PFSK-1 (cell line): ENCODE measurements at regions not wholly inside any gene's neighbourhood (a gene's known extent, or its start where the extent isn't known, plus 50 kb on each side); places are given as distances from the start of the nearest gene placed in this dataset.

Experiments
- FOXP2 ChIP-seq: optimal IDR thresholded peaks from 2 replicates; pipeline ENCODE3; 2011; ENCODE audit warnings: borderline replicate concordance, control low read depth, inconsistent platforms; ENCODE audit not compliant: insufficient read depth; ENCODE audit errors: extremely low read length, extremely low read depth
- POLR2AphosphoS5 ChIP-seq: IDR thresholded peaks from 2 replicates; pipeline ENCODE4 v1.6.1; 2012; ENCODE audit warnings: low read depth, mild to moderate bottlenecking, control low read depth, low read length, moderate library complexity
- SIN3A ChIP-seq: IDR thresholded peaks from 2 replicates; pipeline ENCODE4 v1.6.1; 2012; ENCODE audit warnings: mild to moderate bottlenecking, low read length, moderate library complexity, borderline replicate concordance; ENCODE audit not compliant: insufficient read depth
- TAF1 ChIP-seq: IDR thresholded peaks from 2 replicates; pipeline ENCODE4 v1.6.1; 2012; ENCODE audit warnings: low read length, control low read depth, borderline replicate concordance; ENCODE audit not compliant: insufficient read depth
- TF ChIP-seq, protein P1 (sequence below), 2 experiments: IDR thresholded peaks; 2 replicates each; pipeline versions ENCODE4 v1.6.1 to v1.8.0; 2011 to 2012; ENCODE audit warnings: low read depth in 2 of 2, low read length in 2 of 2, control low read depth in 1 of 2, inconsistent platforms in 1 of 2, mild to moderate bottlenecking in 1 of 2, moderate library complexity in 1 of 2; ENCODE audit not compliant: insufficient read depth in 1 of 2

GRCh38 chr22:22703203-22703570 lies 58.8 kb downstream of the GGTLC2 start:
- TF ChIP-seq SIN3A (no peak), POLR2AphosphoS5 (no peak)

- TF ChIP-seq POLR2AphosphoS5 (no peak), FOXP2 (no peak), TAF1 (no peak), SIN3A (no peak)
- TF ChIP-seq, protein P1, sequence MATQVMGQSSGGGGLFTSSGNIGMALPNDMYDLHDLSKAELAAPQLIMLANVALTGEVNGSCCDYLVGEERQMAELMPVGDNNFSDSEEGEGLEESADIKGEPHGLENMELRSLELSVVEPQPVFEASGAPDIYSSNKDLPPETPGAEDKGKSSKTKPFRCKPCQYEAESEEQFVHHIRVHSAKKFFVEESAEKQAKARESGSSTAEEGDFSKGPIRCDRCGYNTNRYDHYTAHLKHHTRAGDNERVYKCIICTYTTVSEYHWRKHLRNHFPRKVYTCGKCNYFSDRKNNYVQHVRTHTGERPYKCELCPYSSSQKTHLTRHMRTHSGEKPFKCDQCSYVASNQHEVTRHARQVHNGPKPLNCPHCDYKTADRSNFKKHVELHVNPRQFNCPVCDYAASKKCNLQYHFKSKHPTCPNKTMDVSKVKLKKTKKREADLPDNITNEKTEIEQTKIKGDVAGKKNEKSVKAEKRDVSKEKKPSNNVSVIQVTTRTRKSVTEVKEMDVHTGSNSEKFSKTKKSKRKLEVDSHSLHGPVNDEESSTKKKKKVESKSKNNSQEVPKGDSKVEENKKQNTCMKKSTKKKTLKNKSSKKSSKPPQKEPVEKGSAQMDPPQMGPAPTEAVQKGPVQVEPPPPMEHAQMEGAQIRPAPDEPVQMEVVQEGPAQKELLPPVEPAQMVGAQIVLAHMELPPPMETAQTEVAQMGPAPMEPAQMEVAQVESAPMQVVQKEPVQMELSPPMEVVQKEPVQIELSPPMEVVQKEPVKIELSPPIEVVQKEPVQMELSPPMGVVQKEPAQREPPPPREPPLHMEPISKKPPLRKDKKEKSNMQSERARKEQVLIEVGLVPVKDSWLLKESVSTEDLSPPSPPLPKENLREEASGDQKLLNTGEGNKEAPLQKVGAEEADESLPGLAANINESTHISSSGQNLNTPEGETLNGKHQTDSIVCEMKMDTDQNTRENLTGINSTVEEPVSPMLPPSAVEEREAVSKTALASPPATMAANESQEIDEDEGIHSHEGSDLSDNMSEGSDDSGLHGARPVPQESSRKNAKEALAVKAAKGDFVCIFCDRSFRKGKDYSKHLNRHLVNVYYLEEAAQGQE (IDR thresholded peaks at IDR 0.05; ENCODE audit: insufficient read depth in 1 of 2, low read depth in 2 of 2, low read length in 2 of 2) = no peak
Observed at GRCh38 chr22:22703715-22704114, 59.3 kb downstream of the GGTLC2 start.

- TF ChIP-seq SIN3A (no peak), FOXP2 (no peak)
Observed at GRCh38 chr22:22704156-22704946, 59.9 kb downstream of the GGTLC2 start.

GRCh38 chr22:22705328-22706100 lies 61.1 kb downstream of the GGTLC2 start:
- TF ChIP-seq, protein P1 (IDR thresholded peaks at IDR 0.05; ENCODE audit: insufficient read depth in 1 of 2, low read depth in 2 of 2, low read length in 2 of 2) = no peak
- TF ChIP-seq POLR2AphosphoS5 = no peak
- TF ChIP-seq TAF1 = no peak
- TF ChIP-seq FOXP2 = no peak
- TF ChIP-seq SIN3A = no peak

DNA sequence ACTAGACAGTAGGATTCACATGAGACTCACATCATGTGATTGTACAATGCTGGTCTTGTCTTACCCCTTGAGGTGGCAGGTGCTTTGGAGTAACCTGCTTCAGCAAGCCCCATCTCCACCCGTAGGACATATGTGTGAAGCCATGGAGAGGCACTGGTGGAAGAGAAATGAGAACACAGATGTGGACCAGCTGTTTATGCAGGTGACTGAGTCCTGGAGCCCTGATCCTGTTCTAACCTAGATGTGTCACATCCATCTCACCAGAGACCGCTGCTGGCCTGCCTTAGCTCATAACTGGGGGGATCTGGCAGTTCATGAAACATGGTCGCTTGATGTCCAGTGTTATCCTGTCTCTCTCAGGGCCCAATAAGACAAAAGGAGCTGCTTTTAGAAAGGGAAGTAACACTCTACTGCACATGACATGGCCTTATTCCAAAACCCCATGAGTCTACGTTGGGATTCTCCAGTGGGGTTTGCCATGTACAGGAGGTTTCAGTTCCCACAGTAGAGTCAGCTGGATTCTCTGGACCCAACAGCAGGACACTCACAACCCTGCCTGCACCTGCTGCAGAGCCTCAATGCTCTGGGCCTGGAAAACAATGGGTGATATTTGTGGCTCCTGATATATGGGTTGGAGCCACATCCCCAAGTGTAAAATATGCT lies 62.0 kb downstream of the GGTLC2 start:
- no peak for TF ChIP-seq TAF1
- no peak for TF ChIP-seq FOXP2
- TF ChIP-seq POLR2AphosphoS5 = no peak
- no peak for TF ChIP-seq SIN3A
- TF ChIP-seq, protein P1 (IDR thresholded peaks at IDR 0.05; ENCODE audit: insufficient read depth in 1 of 2, low read depth in 2 of 2, low read length in 2 of 2) = no peak
